ENCODE measurements at regions not wholly inside any gene's neighbourhood (a gene's known extent, or its start where the extent isn't known, plus 50 kb on each side); places are given as distances from the start of the nearest gene placed in this dataset.

GRCh38 chr3:18840535-18841137, 307.7 kb upstream of the KCNH8 start:
- intact Hi-C loops (cut with micrococcal nuclease; ENCODE audit: unreplicated experiment): loop anchor here (2.0 to 10.0 kb wide), 2 partner anchors 28 to 144 kb away; no protein-coding TSS in a partner anchor
- Histone ChIP-seq H3F3A (ENCODE audit: insufficient read depth, low read depth) (no peaks in the 10 kb centered on the region), H4K20me1 (ENCODE audit: insufficient read depth) (no peaks in the 10 kb centered on the region), H3K4me1 (replicated peaks; ENCODE audit: insufficient read depth) (0 out of 2 replicates have a peak, but pooled peaks cover 4% of the 10 kb centered on the region), H3K4me2 (no peak overlapping the region), H3K27ac (no peak overlapping the region), H3K27me3 (ENCODE audit: insufficient read depth, low read depth) (no peaks in the 10 kb centered on the region), H3K9me3 (ENCODE audit: insufficient read depth, low read depth) (no peaks in the 10 kb centered on the region), H3K9me2 (ENCODE audit: insufficient read depth) (no peaks in the 10 kb centered on the region), H3K4me3 (no peak overlapping the region), H3K36me3 (ENCODE audit: low read depth) (no peaks in the 10 kb centered on the region), H2AFZ (0 out of 2 replicates have a peak overlapping the region, but pooled peaks have one; percentile 37), H3K79me2 (ENCODE audit: low read depth) (no peaks in the 10 kb centered on the region)
- no TSS peak for BruUV-seq (replicated peaks)
- ChIA-PET POLR2A (ENCODE audit: unreplicated experiment) (no interaction called here), CTCF (no interaction called here)
- DNase-seq: peak in 1 of 2 experiments; percentile 37
- TF ChIP-seq EZH2 (IDR thresholded peaks at IDR 0.05; ENCODE audit: low read depth): no peak
- no peak for TF ChIP-seq CTCF (conservative IDR thresholded peaks at IDR 0.05)

GRCh38 chr3:18838758-18839157, 309.6 kb upstream of the KCNH8 start:
- H3F3A ChIP-seq (ENCODE audit: insufficient read depth, low read depth): no peaks in the 10 kb centered on the region
- H3K27me3 ChIP-seq (ENCODE audit: insufficient read depth, low read depth): no peaks in the 10 kb centered on the region
- H3K4me3 ChIP-seq: no peak overlapping the region
- H2AFZ ChIP-seq: no peak overlapping the region
- intact Hi-C loops (cut with micrococcal nuclease; ENCODE audit: unreplicated experiment): no loop called here
- H3K36me3 ChIP-seq (ENCODE audit: low read depth): no peaks in the 10 kb centered on the region
- no TSS peak for BruUV-seq (replicated peaks)
- TF ChIP-seq EZH2 (IDR thresholded peaks at IDR 0.05; ENCODE audit: low read depth) (no peak), CTCF (conservative IDR thresholded peaks at IDR 0.05) (no peak)
- no peak overlapping the region for H3K27ac ChIP-seq
- no peaks in the 10 kb centered on the region for H3K79me2 ChIP-seq (ENCODE audit: low read depth)
- no peaks in the 10 kb centered on the region for H4K20me1 ChIP-seq (ENCODE audit: insufficient read depth)
- no peaks in the 10 kb centered on the region for H3K9me3 ChIP-seq (ENCODE audit: insufficient read depth, low read depth)
- no peak overlapping the region for H3K4me2 ChIP-seq
- no peaks in the 10 kb centered on the region for H3K9me2 ChIP-seq (ENCODE audit: insufficient read depth)
- POLR2A ChIA-PET (ENCODE audit: unreplicated experiment): no interaction called here
- CTCF ChIA-PET: no interaction called here
- DNase-seq: no peak
- 0 out of 2 replicates have a peak, but pooled peaks cover 4% of the 10 kb centered on the region for H3K4me1 ChIP-seq (replicated peaks; ENCODE audit: insufficient read depth)

GRCh38 chr3:18837137-18837755, 311.1 kb upstream of the KCNH8 start:
- no TSS peak for BruUV-seq (replicated peaks)

More at GRCh38 chr3:18837137-18837755, 311.1 kb upstream of the KCNH8 start:
- no peaks in the 10 kb centered on the region for H3K9me3 ChIP-seq (ENCODE audit: insufficient read depth, low read depth)
- H4K20me1 ChIP-seq (ENCODE audit: insufficient read depth): no peaks in the 10 kb centered on the region
- TF ChIP-seq CTCF (conservative IDR thresholded peaks at IDR 0.05): no peak
- no peaks in the 10 kb centered on the region for H3K36me3 ChIP-seq (ENCODE audit: low read depth)
- H3K27ac ChIP-seq: no peak overlapping the region
- 0 out of 2 replicates have a peak, but pooled peaks cover 4% of the 10 kb centered on the region for H3K4me1 ChIP-seq (replicated peaks; ENCODE audit: insufficient read depth)
- no peaks in the 10 kb centered on the region for H3K9me2 ChIP-seq (ENCODE audit: insufficient read depth)
- intact Hi-C loops (cut with micrococcal nuclease; ENCODE audit: unreplicated experiment): no loop called here
- no peaks in the 10 kb centered on the region for H3K79me2 ChIP-seq (ENCODE audit: low read depth)
- H2AFZ ChIP-seq: no peak overlapping the region
- DNase-seq: no peak
- no peaks in the 10 kb centered on the region for H3K27me3 ChIP-seq (ENCODE audit: insufficient read depth, low read depth)
- H3K4me3 ChIP-seq: no peak overlapping the region
- H3K4me2 ChIP-seq: no peak overlapping the region
- ChIA-PET CTCF (no interaction called here), POLR2A (ENCODE audit: unreplicated experiment) (no interaction called here)
- H3F3A ChIP-seq (ENCODE audit: insufficient read depth, low read depth): no peaks in the 10 kb centered on the region
